ENCODE measurements at regions not wholly inside any gene's neighbourhood (a gene's known extent, or its start where the extent isn't known, plus 50 kb on each side); places are given as distances from the start of the nearest gene placed in this dataset.

DNA sequence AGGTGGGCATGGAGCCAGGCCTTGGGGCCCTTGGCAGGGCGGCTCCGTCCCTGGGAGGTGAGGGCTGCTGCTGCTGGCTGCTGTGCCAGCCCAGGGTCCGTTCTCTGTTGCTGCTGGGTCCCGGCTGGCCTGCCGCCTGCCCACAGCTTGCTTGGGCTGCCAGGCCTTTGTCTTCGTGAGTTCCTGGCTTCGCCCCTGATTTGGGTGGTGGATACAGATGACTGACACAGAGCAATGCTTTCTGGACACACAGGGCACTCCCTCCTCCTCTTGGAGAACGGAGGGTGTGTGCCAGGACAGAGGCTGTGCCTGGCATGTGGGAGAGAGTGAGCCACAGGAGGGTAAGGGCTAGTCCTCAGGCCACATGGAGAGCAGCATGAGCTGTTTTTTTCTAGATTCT, 166.1 kb downstream of the MACROH2A1 start:
- Histone ChIP-seq H3K79me2 (ENCODE audit: insufficient read depth, low read length) (no peaks in the 10 kb centered on the region), H3K4me2 (ENCODE audit: insufficient read depth, low read length) (no peak overlapping the region), H3K27ac (ENCODE audit: low read length) (no peak overlapping the region), H3K9me3 (ENCODE audit: insufficient read depth, low read length, severe bottlenecking) (no peaks in the 10 kb centered on the region), H3K27me3 (ENCODE audit: insufficient read depth, low read length, poor library complexity) (peaks cover 2% of the 10 kb centered on the region), H3K36me3 (ENCODE audit: insufficient read depth, low read length) (no peaks in the 10 kb centered on the region), H3K4me3 (ENCODE audit: low read depth in 1 of 2, low read length in 2 of 2) (no peak overlapping the region), H3K9ac (ENCODE audit: low read depth, low read length) (no peak overlapping the region), H4K20me1 (ENCODE audit: insufficient read depth, low read length) (no peaks in the 10 kb centered on the region), H2AFZ (ENCODE audit: low read depth, low read length) (no peak overlapping the region), H3K4me1 (ENCODE audit: insufficient read depth, low read length) (no peaks in the 10 kb centered on the region)
- DNase-seq = no peak
- TF ChIP-seq EZH2 (IDR thresholded peaks at IDR 0.05; ENCODE audit: borderline replicate concordance, low read depth, low read length, severe bottlenecking) = no peak
- TF ChIP-seq, protein P1, sequence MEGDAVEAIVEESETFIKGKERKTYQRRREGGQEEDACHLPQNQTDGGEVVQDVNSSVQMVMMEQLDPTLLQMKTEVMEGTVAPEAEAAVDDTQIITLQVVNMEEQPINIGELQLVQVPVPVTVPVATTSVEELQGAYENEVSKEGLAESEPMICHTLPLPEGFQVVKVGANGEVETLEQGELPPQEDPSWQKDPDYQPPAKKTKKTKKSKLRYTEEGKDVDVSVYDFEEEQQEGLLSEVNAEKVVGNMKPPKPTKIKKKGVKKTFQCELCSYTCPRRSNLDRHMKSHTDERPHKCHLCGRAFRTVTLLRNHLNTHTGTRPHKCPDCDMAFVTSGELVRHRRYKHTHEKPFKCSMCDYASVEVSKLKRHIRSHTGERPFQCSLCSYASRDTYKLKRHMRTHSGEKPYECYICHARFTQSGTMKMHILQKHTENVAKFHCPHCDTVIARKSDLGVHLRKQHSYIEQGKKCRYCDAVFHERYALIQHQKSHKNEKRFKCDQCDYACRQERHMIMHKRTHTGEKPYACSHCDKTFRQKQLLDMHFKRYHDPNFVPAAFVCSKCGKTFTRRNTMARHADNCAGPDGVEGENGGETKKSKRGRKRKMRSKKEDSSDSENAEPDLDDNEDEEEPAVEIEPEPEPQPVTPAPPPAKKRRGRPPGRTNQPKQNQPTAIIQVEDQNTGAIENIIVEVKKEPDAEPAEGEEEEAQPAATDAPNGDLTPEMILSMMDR (IDR thresholded peaks at IDR 0.05; ENCODE audit: borderline replicate concordance, extremely low read depth, low read length, poor library complexity, severe bottlenecking) = no peak
- no peak for ATAC-seq (ENCODE audit: insufficient read depth, low read depth)

DNA sequence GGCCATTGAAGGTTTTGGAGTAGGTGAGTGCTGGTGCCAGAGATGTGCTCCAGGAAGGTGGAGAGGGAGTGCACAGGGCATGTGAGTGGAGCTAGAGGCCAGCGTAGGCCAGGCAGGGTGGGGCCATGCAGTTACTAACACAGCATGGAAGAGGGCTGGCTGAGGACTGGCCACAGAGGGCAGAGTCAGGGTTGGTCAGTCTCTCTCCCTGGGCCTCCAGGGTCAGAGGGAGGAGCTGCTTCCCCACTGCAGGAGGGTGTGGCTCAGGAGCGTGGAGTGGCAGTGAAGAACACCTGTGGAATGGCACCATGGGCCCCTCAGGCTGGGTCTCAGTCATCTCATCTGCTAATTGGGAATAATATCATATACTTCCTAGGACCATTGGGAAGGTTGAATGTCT, 167.7 kb downstream of the MACROH2A1 start:
- H3K4me3 ChIP-seq (ENCODE audit: low read depth in 1 of 2, low read length in 2 of 2) = no peak overlapping the region
- TF ChIP-seq, protein P1 (IDR thresholded peaks at IDR 0.05; ENCODE audit: borderline replicate concordance, extremely low read depth, low read length, poor library complexity, severe bottlenecking) = no peak
- no peak for TF ChIP-seq EZH2 (IDR thresholded peaks at IDR 0.05; ENCODE audit: borderline replicate concordance, low read depth, low read length, severe bottlenecking)
- ATAC-seq (ENCODE audit: insufficient read depth, low read depth) (no peak), DNase-seq (no peak)
- H3K27ac ChIP-seq (ENCODE audit: low read length) = no peak overlapping the region
- H2AFZ ChIP-seq (ENCODE audit: low read depth, low read length) = no peak overlapping the region
- H3K79me2 ChIP-seq (ENCODE audit: insufficient read depth, low read length) = no peaks in the 10 kb centered on the region
- H3K9ac ChIP-seq (ENCODE audit: low read depth, low read length) = no peak overlapping the region
- H3K4me2 ChIP-seq (ENCODE audit: insufficient read depth, low read length) = no peak overlapping the region
- H4K20me1 ChIP-seq (ENCODE audit: insufficient read depth, low read length) = no peaks in the 10 kb centered on the region
- no peaks in the 10 kb centered on the region for H3K4me1 ChIP-seq (ENCODE audit: insufficient read depth, low read length)
- H3K27me3 ChIP-seq (ENCODE audit: insufficient read depth, low read length, poor library complexity) = peaks cover 8% of the 10 kb centered on the region
- H3K36me3 ChIP-seq (ENCODE audit: insufficient read depth, low read length) = no peaks in the 10 kb centered on the region
- no peaks in the 10 kb centered on the region for H3K9me3 ChIP-seq (ENCODE audit: insufficient read depth, low read length, severe bottlenecking)

DNA sequence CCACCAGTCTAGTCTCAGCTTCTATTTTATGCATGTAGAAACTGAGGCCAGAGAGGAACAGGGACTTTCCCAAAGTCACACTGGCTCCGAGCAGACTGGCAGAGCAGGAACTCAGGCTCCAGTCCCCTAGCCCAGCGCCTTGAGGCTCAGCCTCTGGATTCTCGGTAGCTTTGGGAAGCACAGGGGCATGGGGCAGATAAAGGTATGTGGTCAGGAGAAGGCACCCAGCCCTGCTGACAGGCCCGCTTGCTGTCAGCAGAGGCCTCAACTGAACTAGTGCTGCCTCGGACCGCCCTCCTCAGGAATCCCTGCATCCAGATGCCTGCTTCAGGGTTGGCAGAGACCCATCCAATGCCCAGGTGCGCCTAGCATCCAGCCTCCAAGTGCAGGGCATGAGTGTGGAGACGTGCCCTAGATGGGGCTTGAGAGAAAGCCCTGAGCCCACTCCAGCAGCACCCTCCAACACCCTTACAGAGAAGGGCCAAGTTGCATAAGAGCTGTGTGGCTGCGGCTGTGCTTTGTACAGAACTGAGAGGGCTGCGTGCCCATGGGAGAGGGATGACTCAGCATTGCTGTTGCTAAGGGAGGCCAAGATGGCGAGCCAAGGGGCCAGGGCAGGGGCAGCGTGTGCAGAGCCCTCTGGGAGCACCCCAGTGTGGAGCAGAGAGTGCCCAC, 168.6 kb downstream of the MACROH2A1 start:
- H3K27me3 ChIP-seq (ENCODE audit: insufficient read depth, low read length, poor library complexity) = peaks cover 8% of the 10 kb centered on the region
- no peak overlapping the region for H2AFZ ChIP-seq (ENCODE audit: low read depth, low read length)
- H4K20me1 ChIP-seq (ENCODE audit: insufficient read depth, low read length) = no peaks in the 10 kb centered on the region
- no peaks in the 10 kb centered on the region for H3K79me2 ChIP-seq (ENCODE audit: insufficient read depth, low read length)
- H3K27ac ChIP-seq (ENCODE audit: low read length) = no peak overlapping the region
- no peaks in the 10 kb centered on the region for H3K9me3 ChIP-seq (ENCODE audit: insufficient read depth, low read length, severe bottlenecking)
- ATAC-seq (ENCODE audit: insufficient read depth, low read depth) (no peak), DNase-seq (no peak)
- no peak overlapping the region for H3K4me3 ChIP-seq (ENCODE audit: low read depth in 1 of 2, low read length in 2 of 2)
- no peak for TF ChIP-seq EZH2 (IDR thresholded peaks at IDR 0.05; ENCODE audit: borderline replicate concordance, low read depth, low read length, severe bottlenecking)
- TF ChIP-seq, protein P1 (IDR thresholded peaks at IDR 0.05; ENCODE audit: borderline replicate concordance, extremely low read depth, low read length, poor library complexity, severe bottlenecking) = no peak
- no peak overlapping the region for H3K4me2 ChIP-seq (ENCODE audit: insufficient read depth, low read length)
- no peak overlapping the region for H3K9ac ChIP-seq (ENCODE audit: low read depth, low read length)
- H3K4me1 ChIP-seq (ENCODE audit: insufficient read depth, low read length) = no peaks in the 10 kb centered on the region
- H3K36me3 ChIP-seq (ENCODE audit: insufficient read depth, low read length) = no peaks in the 10 kb centered on the region
